ENCODE measurements at regions not wholly inside any gene's neighbourhood (a gene's known extent, or its start where the extent isn't known, plus 50 kb on each side); places are given as distances from the start of the nearest gene placed in this dataset.

DNA sequence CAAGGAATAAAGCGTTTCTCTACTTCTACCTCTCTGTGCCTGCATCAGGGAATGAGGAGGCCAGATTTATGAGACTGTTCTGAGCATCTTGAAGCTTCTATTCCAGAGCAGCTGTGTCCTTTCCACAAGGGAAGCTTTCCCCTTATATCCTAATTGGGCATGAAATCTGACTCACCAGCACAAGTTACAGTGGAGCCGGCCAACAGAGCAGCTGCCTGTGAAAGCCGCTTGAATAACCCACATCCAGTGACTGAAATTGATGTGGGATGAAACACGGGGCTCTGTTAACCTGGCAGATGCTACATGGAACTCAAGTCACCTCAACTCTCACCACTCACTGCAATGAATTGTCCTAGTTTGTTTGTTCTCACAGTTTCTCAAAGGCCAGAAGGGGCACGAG, 400.3 kb downstream of the TFAP2A start:
- Histone ChIP-seq H3K4me2 (ENCODE audit: low read depth, low read length) (no peak overlapping the region), H2AFZ (ENCODE audit: low read length) (no peak overlapping the region), H3K4me1 (ENCODE audit: insufficient read depth, low read length) (no peaks in the 10 kb centered on the region), H3K79me2 (ENCODE audit: insufficient read depth, low read length) (no peaks in the 10 kb centered on the region), H3K9ac (ENCODE audit: insufficient read depth, low read depth, low read length) (no peak overlapping the region), H3K4me3 (replicated peaks in 1 of 3; ENCODE audit: insufficient read depth in 1 of 3, low read depth in 2 of 3, low read length in 3 of 3) (no peak overlapping the region), H4K20me1 (ENCODE audit: insufficient read depth, low read length) (no peaks in the 10 kb centered on the region), H3K27me3 (ENCODE audit: control insufficient read depth in 1 of 2, insufficient read depth in 2 of 2, low read length in 2 of 2) (no peaks in the 10 kb centered on the region), H3K27ac (ENCODE audit: extremely low read length, insufficient read depth, low read length) (no peak overlapping the region), H3K36me3 (replicated peaks in 1 of 2; ENCODE audit: control insufficient read depth in 1 of 2, insufficient read depth in 2 of 2, low read length in 2 of 2) (no peaks in the 10 kb centered on the region), H3K9me3 (ENCODE audit: low read length) (no peaks in the 10 kb centered on the region)
- POLR2A ChIA-PET, result no interaction called here
- no peak for ATAC-seq
- WGBS (ENCODE audit: low lambda C conversion rate), result 1% methylated on average over 3 of the region's 5 CpGs
- no peak for DNase-seq (ENCODE audit: low spot score)
- TF ChIP-seq, protein P1, sequence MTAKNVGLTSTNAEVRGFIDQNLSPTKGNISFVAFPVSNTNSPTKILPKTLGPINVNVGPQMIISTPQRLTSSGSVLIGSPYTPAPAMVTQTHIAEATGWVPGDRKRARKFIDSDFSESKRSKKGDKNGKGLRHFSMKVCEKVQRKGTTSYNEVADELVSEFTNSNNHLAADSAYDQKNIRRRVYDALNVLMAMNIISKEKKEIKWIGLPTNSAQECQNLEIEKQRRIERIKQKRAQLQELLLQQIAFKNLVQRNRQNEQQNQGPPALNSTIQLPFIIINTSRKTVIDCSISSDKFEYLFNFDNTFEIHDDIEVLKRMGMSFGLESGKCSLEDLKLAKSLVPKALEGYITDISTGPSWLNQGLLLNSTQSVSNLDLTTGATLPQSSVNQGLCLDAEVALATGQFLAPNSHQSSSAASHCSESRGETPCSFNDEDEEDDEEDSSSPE (CRISPR knock-in tag; IDR thresholded peaks at IDR 0.05), result no peak
- no peak for TF ChIP-seq EEA1 (CRISPR knock-in tag; IDR thresholded peaks at IDR 0.05; ENCODE audit: borderline replicate concordance)
- no peak for TF ChIP-seq ZC3H13 (CRISPR knock-in tag; IDR thresholded peaks at IDR 0.05)
- no TSS peak for BruUV-seq (replicated peaks)
- FAIRE-seq, result no peak
- CTCF ChIA-PET (ENCODE audit: low intra/inter-chr PET ratio, low total read pairs), result no interaction called here
- intact Hi-C loops (cut with micrococcal nuclease; ENCODE audit: unreplicated experiment) (no loop called here), in situ Hi-C loops (cut with HindIII; ENCODE audit: extremely low pct_ligation_motif_present, low pct_unique_long_range_greater_than_20kb) (no loop called here)

GRCh38 chr6:10000551-10000950, 414.3 kb downstream of the TFAP2A start:
- ChIA-PET CTCF (ENCODE audit: low intra/inter-chr PET ratio, low total read pairs) (no interaction called here), POLR2A (no interaction called here)
- no peak for TF ChIP-seq ZSCAN25 (CRISPR knock-in tag; IDR thresholded peaks at IDR 0.05)
- in situ Hi-C loops (cut with HindIII; ENCODE audit: extremely low pct_ligation_motif_present, low pct_unique_long_range_greater_than_20kb) (no loop called here), intact Hi-C loops (cut with micrococcal nuclease; ENCODE audit: unreplicated experiment) (no loop called here)
- Histone ChIP-seq H3K9me3 (ENCODE audit: low read length) (no peaks in the 10 kb centered on the region), H3K4me3 (replicated peaks in 1 of 3; ENCODE audit: insufficient read depth in 1 of 3, low read depth in 2 of 3, low read length in 3 of 3) (no peak overlapping the region), H3K4me1 (ENCODE audit: insufficient read depth, low read length) (no peaks in the 10 kb centered on the region), H4K20me1 (ENCODE audit: insufficient read depth, low read length) (no peaks in the 10 kb centered on the region), H3K27ac (ENCODE audit: extremely low read length, insufficient read depth, low read length) (no peak overlapping the region), H3K79me2 (ENCODE audit: insufficient read depth, low read length) (no peaks in the 10 kb centered on the region), H3K36me3 (replicated peaks in 1 of 2; ENCODE audit: control insufficient read depth in 1 of 2, insufficient read depth in 2 of 2, low read length in 2 of 2) (no peaks in the 10 kb centered on the region), H3K9ac (ENCODE audit: insufficient read depth, low read depth, low read length) (no peak overlapping the region), H2AFZ (ENCODE audit: low read length) (no peak overlapping the region), H3K27me3 (ENCODE audit: control insufficient read depth in 1 of 2, insufficient read depth in 2 of 2, low read length in 2 of 2) (no peaks in the 10 kb centered on the region), H3K4me2 (ENCODE audit: low read depth, low read length) (no peak overlapping the region)
- ATAC-seq (no peak), FAIRE-seq (no peak), DNase-seq (ENCODE audit: low spot score) (no peak)
- WGBS (ENCODE audit: low lambda C conversion rate), result 0% methylated on average over 3 of the region's 3 CpGs
- BruUV-seq (replicated peaks), result no TSS peak

Measured in HepG2 (cell line).